K562 (cell line): ENCODE measurements at regions not wholly inside any gene's neighbourhood (a gene's known extent, or its start where the extent isn't known, plus 50 kb on each side); places are given as distances from the start of the nearest gene placed in this dataset.

Experiments
- ATAC-seq: fragments of 200-7000 bp; cut with Tn5 transposase; 3 replicates; pipeline ENCODE4 v1.9.1; 2020; ENCODE audit warnings: moderate library complexity
- BruUV-seq: library from RNA; stranded (reverse); fragments of 400-500 nt; replicated peaks from 2 replicates; lab custom pipeline; 2021; lab: Mats Ljungman, UMichigan
- CTCF ChIA-PET: fragments of 300-600 bp; formaldehyde crosslinking; extraction: SDS; loops from one replicate; lab custom pipeline; 2021; ENCODE audit warnings: low intra/inter-chr PET ratio; lab: Yijun Ruan, JAX
- POLR2A ChIA-PET: fragments of 300-600, 350-650 bp; sonication (Branson Sonifier 250); formaldehyde crosslinking; extraction: SDS; loops from one replicate; lab custom pipeline; 2021; ENCODE audit warnings: antibody characterized with exemption, inconsistent platforms; lab: Yijun Ruan, JAX
- DNase-seq, 4 experiments: peaks; one replicate each; pipeline versions ENCODE4 v3.0.0 to v3.0.0-alpha.2; 2011 to 2018; ENCODE audit warnings: low spot score in 3 of 4, mixed read lengths in 3 of 4; ENCODE audit errors: extremely low read depth in 1 of 4
- FAIRE-seq: peaks from 2 replicates; lab custom pipeline; 2011; peaks lifted over from hg19 to GRCh38; lab: Jason Lieb, UNC
- H2AFZ ChIP-seq: 2 replicates; pipeline ENCODE4 v1.6.0; 2011; ENCODE audit warnings: low read depth, low read length, control low read depth, inconsistent platforms
- H3K27ac ChIP-seq: fragments of 200-600 bp; 3 replicates; pipeline ENCODE4 v1.8.0; 2011; ENCODE audit warnings: low read depth, mild to moderate bottlenecking, control low read depth, inconsistent platforms, low read length, moderate library complexity, mixed read lengths; ENCODE audit errors: extremely low read depth
- H3K27me3 ChIP-seq, 2 experiments: fragments of 300-600 bp in 1 of 2; 2 replicates in 1 of 2; 3 replicates in 1 of 2; pipeline versions ENCODE4 v1.6.0 to v1.8.0; 2011; ENCODE audit warnings: inconsistent platforms in 2 of 2, low read length in 2 of 2, mild to moderate bottlenecking in 1 of 2, mixed read lengths in 1 of 2, moderate library complexity in 1 of 2; ENCODE audit not compliant: control insufficient read depth in 2 of 2, insufficient read depth in 2 of 2
- H3K36me3 ChIP-seq: fragments of 300-600 bp; 3 replicates; pipeline ENCODE4 v1.8.0; 2011; ENCODE audit warnings: mild to moderate bottlenecking, low read length, inconsistent platforms; ENCODE audit not compliant: control insufficient read depth, insufficient read depth
- H3K4me1 ChIP-seq, 2 experiments: fragments of 200-600 bp in 1 of 2; replicated peaks in 1 of 2; 2 replicates in 1 of 2; 3 replicates in 1 of 2; pipeline versions ENCODE4 v1.5.1 to v1.8.0; 2011; ENCODE audit warnings: inconsistent platforms in 2 of 2, low read length in 2 of 2, mild to moderate bottlenecking in 1 of 2, mixed read lengths in 1 of 2, moderate library complexity in 1 of 2; ENCODE audit not compliant: control insufficient read depth in 2 of 2, insufficient read depth in 2 of 2
- H3K4me2 ChIP-seq: 2 replicates; pipeline ENCODE4 v1.6.1; 2011; ENCODE audit warnings: low read length, control low read depth, inconsistent platforms, mixed read lengths; ENCODE audit not compliant: insufficient read depth
- H3K4me3 ChIP-seq: fragments of 200-600 bp; sonication (generic), shearing (Covaris generic); 2 replicates; pipeline ENCODE4 v1.5.1; 2016; ENCODE audit warnings: control low read depth, inconsistent platforms
- H3K79me2 ChIP-seq: fragments of 200-600 bp; 3 replicates; pipeline ENCODE4 v1.8.0; 2011; ENCODE audit warnings: low read length, inconsistent platforms; ENCODE audit not compliant: control insufficient read depth, insufficient read depth
- H3K9ac ChIP-seq, 2 experiments: 2 replicates each; pipeline versions ENCODE4 v1.6.0 to v1.6.1; 2011; ENCODE audit warnings: low read depth in 2 of 2, low read length in 2 of 2, control low read depth in 1 of 2, inconsistent platforms in 1 of 2, mild to moderate bottlenecking in 1 of 2, mixed read lengths in 1 of 2; ENCODE audit not compliant: insufficient read depth in 1 of 2
- H3K9me1 ChIP-seq: one replicate; pipeline ENCODE4 v1.6.0; 2011; ENCODE audit warnings: inconsistent platforms, mild to moderate bottlenecking, low read length, moderate library complexity; ENCODE audit not compliant: control insufficient read depth, insufficient read depth
- H3K9me3 ChIP-seq: replicated peaks from 2 replicates; pipeline ENCODE4 v1.5.1; 2011; ENCODE audit warnings: low read depth, low read length, inconsistent platforms; ENCODE audit not compliant: control insufficient read depth, insufficient read depth
- H4K20me1 ChIP-seq: replicated peaks from 2 replicates; pipeline ENCODE4 v1.6.1; 2011; ENCODE audit warnings: low read length, inconsistent platforms, mixed read lengths; ENCODE audit not compliant: control insufficient read depth, insufficient read depth
- ERF ChIP-seq: fragments of 450-650 bp; formaldehyde crosslinking; IDR thresholded peaks from 2 replicates; pipeline ENCODE4 v1.4.0; 2020; ENCODE audit warnings: mild to moderate bottlenecking, mixed read lengths
- NR2C2 ChIP-seq, 2 experiments: fragments of 200-800 bp in 1 of 2; sonication (Bioruptor generic) in 1 of 2; sonication (generic) in 1 of 2; formaldehyde crosslinking in 1 of 2; IDR thresholded peaks; 2 replicates each; pipeline versions ENCODE4 v1.6.1 to v1.8.0; 2016 to 2022; ENCODE audit warnings: mild to moderate bottlenecking in 1 of 2, missing compliant biosample characterization in 1 of 2, missing genetic modification characterization in 1 of 2, missing genetic modification reagents in 1 of 2
- PRMT5 ChIP-seq: sonication (generic); formaldehyde crosslinking; IDR thresholded peaks from 2 replicates; pipeline ENCODE4 v1.5.0; 2020; ENCODE audit warnings: missing genetic modification reagents
- ZNF174 ChIP-seq: fragments of 250-450 bp; sonication (Bioruptor Pico); IDR thresholded peaks from 2 replicates; pipeline ENCODE4 v1.4.0; 2020; ENCODE audit warnings: mild to moderate bottlenecking
- WGBS: fragments of 100-300 bp; shearing (Covaris generic); methylation state at CpG from one replicate; pipeline ENCODE4 v1.1.6; 2016; ENCODE audit warnings: low coverage, mixed read lengths; ENCODE audit not compliant: insufficient coverage; ENCODE audit errors: missing lambda C conversion rate; 5-methylcytosine and 5-hydroxymethylcytosine counted together
- in situ Hi-C: fragments of 300-500 bp; cut with MboI; formaldehyde crosslinking; loops from 4 replicates; pipeline ENCODE4 v1.15.0; 2018; ENCODE audit warnings: inconsistent platforms, mixed read lengths
- intact Hi-C: fragments of 100-400 bp; cut with micrococcal nuclease; formaldehyde crosslinking; loops from 2 replicates; pipeline ENCODE4 v1.14.2; 2022
- TF ChIP-seq, protein P1 (sequence below), 2 experiments: fragments of 450-650 bp; IDR thresholded peaks; 2 replicates each; pipeline ENCODE4 v1.6.1; 2016; ENCODE audit warnings: mild to moderate bottlenecking in 2 of 2, borderline replicate concordance in 1 of 2, low read depth in 1 of 2, moderate library complexity in 1 of 2
- TF ChIP-seq, protein P2 (sequence below): fragments of 250-450 bp; sonication (Bioruptor Pico); IDR thresholded peaks from 2 replicates; pipeline ENCODE4 v1.8.0; 2022; ENCODE audit warnings: inconsistent platforms, mild to moderate bottlenecking, moderate library complexity, borderline replicate concordance

DNA sequence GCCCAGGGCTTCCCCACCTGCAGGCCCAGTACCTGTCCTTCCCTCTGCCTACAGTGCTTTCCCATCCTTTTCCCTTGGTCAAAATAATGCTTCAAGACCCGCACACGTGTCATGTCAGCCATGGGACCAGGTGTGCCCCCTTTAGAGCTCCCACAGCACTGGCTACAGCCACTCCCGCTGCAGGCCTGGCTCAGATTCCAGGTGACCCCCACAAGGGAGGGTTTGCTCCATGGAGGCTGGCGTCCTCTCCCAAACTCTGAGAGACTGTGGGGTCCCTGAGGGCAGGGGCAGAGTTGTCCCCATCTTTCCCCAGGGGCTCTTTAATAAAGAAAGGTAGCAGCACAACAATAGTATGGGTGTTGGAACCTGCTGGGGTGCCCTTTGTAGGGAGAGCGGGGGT lies 66.4 kb upstream of the RUNX3 start:
- Histone ChIP-seq H3K27me3 (peaks cover 36 to 75% of the 10 kb centered on the region in 2 experiments; a peak in 4 of 5 replicates), H3K4me2 (no peak overlapping the region), H3K27ac (no peak overlapping the region), H2AFZ (no peak overlapping the region), H3K9me1 (no peaks in the 10 kb centered on the region), H3K4me1 (no peaks in the 10 kb centered on the region), H3K9me3 (no peaks in the 10 kb centered on the region), H3K36me3 (no peaks in the 10 kb centered on the region), H3K4me3 (no peak overlapping the region), H3K79me2 (no peaks in the 10 kb centered on the region), H4K20me1 (peaks cover 4% of the 10 kb centered on the region; the same call in 1 of the 2 replicates), H3K9ac (no peak overlapping the region)
- ATAC-seq = no peak
- TF ChIP-seq, protein P1, sequence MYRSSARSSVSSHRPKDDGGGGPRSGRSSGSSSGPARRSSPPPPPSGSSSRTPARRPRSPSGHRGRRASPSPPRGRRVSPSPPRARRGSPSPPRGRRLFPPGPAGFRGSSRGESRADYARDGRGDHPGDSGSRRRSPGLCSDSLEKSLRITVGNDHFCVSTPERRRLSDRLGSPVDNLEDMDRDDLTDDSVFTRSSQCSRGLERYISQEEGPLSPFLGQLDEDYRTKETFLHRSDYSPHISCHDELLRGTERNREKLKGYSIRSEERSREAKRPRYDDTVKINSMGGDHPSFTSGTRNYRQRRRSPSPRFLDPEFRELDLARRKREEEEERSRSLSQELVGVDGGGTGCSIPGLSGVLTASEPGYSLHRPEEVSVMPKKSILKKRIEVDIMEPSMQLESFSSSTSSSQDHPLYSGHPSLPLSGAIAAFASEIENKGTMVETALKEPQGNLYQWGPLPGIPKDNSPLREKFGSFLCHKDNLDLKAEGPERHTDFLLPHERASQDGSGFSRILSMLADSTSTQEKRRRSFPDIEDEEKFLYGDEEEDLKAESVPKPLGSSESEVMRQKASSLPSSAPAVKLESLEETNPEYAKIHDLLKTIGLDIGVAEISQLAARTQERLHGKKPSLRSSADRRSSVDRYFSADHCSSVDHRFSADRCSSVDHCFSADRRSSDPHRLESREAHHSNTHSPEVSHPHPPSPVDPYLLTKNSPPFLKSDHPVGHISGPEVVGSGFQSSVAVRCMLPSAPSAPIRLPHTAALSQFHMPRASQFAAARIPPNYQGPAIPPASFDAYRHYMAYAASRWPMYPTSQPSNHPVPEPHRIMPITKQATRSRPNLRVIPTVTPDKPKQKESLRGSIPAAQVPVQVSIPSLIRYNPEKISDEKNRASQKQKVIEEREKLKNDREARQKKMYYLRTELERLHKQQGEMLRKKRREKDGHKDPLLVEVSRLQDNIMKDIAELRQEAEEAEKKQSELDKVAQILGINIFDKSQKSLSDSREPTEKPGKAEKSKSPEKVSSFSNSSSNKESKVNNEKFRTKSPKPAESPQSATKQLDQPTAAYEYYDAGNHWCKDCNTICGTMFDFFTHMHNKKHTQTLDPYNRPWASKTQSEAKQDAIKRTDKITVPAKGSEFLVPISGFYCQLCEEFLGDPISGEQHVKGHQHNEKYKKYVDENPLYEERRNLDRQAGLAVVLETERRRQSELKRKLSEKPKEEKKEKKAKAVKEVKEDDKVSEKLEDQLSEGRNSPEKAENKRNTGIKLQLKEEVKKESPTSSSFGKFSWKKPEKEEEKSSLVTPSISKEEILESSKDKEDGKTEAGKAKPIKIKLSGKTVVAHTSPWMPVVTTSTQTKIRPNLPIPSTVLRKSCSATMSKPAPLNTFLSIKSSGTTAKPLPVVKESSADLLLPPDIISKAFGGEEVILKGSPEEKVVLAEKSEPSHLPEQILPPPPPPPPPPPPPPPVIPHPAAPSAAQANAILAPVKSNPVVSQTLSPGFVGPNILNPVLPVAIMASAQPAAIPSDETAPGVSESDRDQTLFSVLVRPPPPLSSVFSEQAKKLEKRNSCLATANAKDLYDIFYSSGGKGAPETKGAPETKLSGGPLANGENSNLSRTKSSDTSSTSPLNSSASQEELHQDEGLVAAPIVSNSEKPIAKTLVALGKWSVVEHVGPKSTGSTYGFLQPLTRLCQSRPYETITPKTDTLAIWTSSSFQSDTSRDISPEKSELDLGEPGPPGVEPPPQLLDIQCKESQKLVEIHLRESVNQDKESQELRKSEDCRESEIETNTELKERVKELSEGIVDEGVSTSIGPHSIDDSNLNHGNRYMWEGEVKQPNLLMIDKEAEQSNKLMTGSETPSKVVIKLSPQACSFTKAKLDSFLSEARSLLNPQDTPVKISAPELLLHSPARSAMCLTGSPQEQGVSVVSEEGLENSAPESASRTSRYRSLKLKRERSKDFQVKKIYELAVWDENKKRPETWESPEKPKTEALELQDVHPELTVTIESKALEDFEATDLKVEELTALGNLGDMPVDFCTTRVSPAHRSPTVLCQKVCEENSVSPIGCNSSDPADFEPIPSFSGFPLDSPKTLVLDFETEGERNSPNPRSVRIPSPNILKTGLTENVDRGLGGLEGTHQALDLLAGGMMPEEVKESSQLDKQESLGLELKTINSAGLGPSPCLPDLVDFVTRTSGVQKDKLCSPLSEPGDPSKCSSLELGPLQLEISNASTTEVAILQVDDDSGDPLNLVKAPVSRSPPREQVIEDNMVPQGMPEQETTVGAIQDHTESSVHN (IDR thresholded peaks at IDR 0.05; ENCODE audit: borderline replicate concordance in 1 of 2, low read depth in 1 of 2) = no peak
- TF ChIP-seq ZNF174 (CRISPR knock-in tag) (no peak), ERF (CRISPR knock-in tag) (no peak), NR2C2 (CRISPR knock-in tag; IDR thresholded peaks at IDR 0.05) (no peak), NR2C2 (tag; IDR thresholded peaks at IDR 0.05) (no peak), PRMT5 (CRISPR knock-in tag) (no peak)
- TF ChIP-seq, protein P2, sequence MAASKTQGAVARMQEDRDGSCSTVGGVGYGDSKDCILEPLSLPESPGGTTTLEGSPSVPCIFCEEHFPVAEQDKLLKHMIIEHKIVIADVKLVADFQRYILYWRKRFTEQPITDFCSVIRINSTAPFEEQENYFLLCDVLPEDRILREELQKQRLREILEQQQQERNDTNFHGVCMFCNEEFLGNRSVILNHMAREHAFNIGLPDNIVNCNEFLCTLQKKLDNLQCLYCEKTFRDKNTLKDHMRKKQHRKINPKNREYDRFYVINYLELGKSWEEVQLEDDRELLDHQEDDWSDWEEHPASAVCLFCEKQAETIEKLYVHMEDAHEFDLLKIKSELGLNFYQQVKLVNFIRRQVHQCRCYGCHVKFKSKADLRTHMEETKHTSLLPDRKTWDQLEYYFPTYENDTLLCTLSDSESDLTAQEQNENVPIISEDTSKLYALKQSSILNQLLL (CRISPR knock-in tag) = no peak
- DNase-seq = no peak
- no TSS peak for BruUV-seq
- no peak for FAIRE-seq
- POLR2A ChIA-PET = interaction anchor here (0.8 to 1.5 kb wide), 3 partner anchors 8 to 45 kb away, joined by 3 to 6 read pairs (median 4); no protein-coding TSS in a partner anchor
- in situ Hi-C loops (no loop called here), intact Hi-C loops (no loop called here)
- 3% methylated on average over 5 of the region's 5 CpGs for WGBS
- CTCF ChIA-PET = no interaction called here
